ENCODE measurements at regions not wholly inside any gene's neighbourhood (a gene's known extent, or its start where the extent isn't known, plus 50 kb on each side); places are given as distances from the start of the nearest gene placed in this dataset. TPM values are rescaled to one million over a fixed set of nuclear protein-coding genes. Genes with fewer than 3 reads are reported as not detected.

- intact Hi-C loops (cut with DNase I): no loop called here
- ATAC-seq: no peak
These were observed 63.0 kb upstream of the IGLL5 start for GRCh38 chr22:22824340-22825212.

GRCh38 chr22:22825213-22825593, 62.4 kb upstream of the IGLL5 start:
- ATAC-seq: no peak
- intact Hi-C loops (cut with DNase I): no loop called here
- no peak for DNase-seq (ENCODE audit: low spot score)

More at GRCh38 chr22:22824340-22825212, 63.0 kb upstream of the IGLL5 start:
- DNase-seq (ENCODE audit: low spot score): no peak

- ATAC-seq (no peak), DNase-seq (ENCODE audit: low spot score) (no peak)
- intact Hi-C loops (cut with DNase I): no loop called here
These were observed 60.3 kb upstream of the IGLL5 start for GRCh38 chr22:22827187-22827939.

GRCh38 chr22:22830193-22830592, 57.4 kb upstream of the IGLL5 start:
- intact Hi-C loops (cut with DNase I): no loop called here
- ATAC-seq (no peak), DNase-seq (ENCODE audit: low spot score) (no peak)

- DNase-seq (ENCODE audit: low spot score) (no peak), ATAC-seq (no peak)
- intact Hi-C loops (cut with DNase I): no loop called here
These were observed 56.5 kb upstream of the IGLL5 start for GRCh38 chr22:22830957-22831688.

GRCh38 chr22:22833059-22833458, 54.6 kb upstream of the IGLL5 start:
- no peak for DNase-seq (ENCODE audit: low spot score)
- no peak for ATAC-seq
- intact Hi-C loops (cut with DNase I): no loop called here

- no peak for ATAC-seq
- DNase-seq (ENCODE audit: low spot score): no peak
- intact Hi-C loops (cut with DNase I): no loop called here
These were observed 54.1 kb upstream of the IGLL5 start for GRCh38 chr22:22833488-22833887.

GRCh38 chr22:22834204-22834603, 53.4 kb upstream of the IGLL5 start:
- DNase-seq (ENCODE audit: low spot score) (no peak), ATAC-seq (no peak)
- intact Hi-C loops (cut with DNase I): no loop called here

GRCh38 chr22:22834783-22835182, 52.8 kb upstream of the IGLL5 start:
- ATAC-seq: no peak
- intact Hi-C loops (cut with DNase I): no loop called here
- DNase-seq (ENCODE audit: low spot score): no peak

- intact Hi-C loops (cut with DNase I): no loop called here
- DNase-seq (ENCODE audit: low spot score) (no peak), ATAC-seq (no peak)
These were observed 52.4 kb upstream of the IGLL5 start for GRCh38 chr22:22835242-22835641.

- DNase-seq (ENCODE audit: low spot score): no peak
- no peak for ATAC-seq
- intact Hi-C loops (cut with DNase I): no loop called here
These were observed 51.8 kb upstream of the IGLL5 start for GRCh38 chr22:22835771-22836291.

GRCh38 chr22:22836635-22837034, 51.0 kb upstream of the IGLL5 start:
- DNase-seq (ENCODE audit: low spot score) (no peak), ATAC-seq (no peak)
- intact Hi-C loops (cut with DNase I): no loop called here

Small RNA genes in the stretch of these regions (microRNA-seq; reads per million reads assigned to microRNA genes)
- gene MIR650: not detected
